C4-2B (cell line): ENCODE measurements at regions not wholly inside any gene's neighbourhood (a gene's known extent, or its start where the extent isn't known, plus 50 kb on each side); places are given as distances from the start of the nearest gene placed in this dataset.

Experiments used
- H3K27ac ChIP-seq: fragments of 450-650 bp; 2 replicates; pipeline ENCODE4 v1.5.1; 2017
- CTCF ChIP-seq: fragments of 450-650 bp; conservative IDR thresholded peaks from 2 replicates; pipeline ENCODE4 v1.5.1; 2017; ENCODE audit warnings: mild to moderate bottlenecking
- ZFX ChIP-seq: fragments of 450-650 bp; IDR thresholded peaks from 2 replicates; pipeline ENCODE4 v1.6.1; 2017

- no peak overlapping the region for H3K27ac ChIP-seq
- TF ChIP-seq ZFX (no peak), CTCF (no peak)
These were observed 71.9 kb upstream of the TOP1 start for GRCh38 chr20:40956542-40957264.

- TF ChIP-seq ZFX (no peak), CTCF (no peak)
- no peak overlapping the region for H3K27ac ChIP-seq
These were observed 71.3 kb upstream of the TOP1 start for GRCh38 chr20:40957265-40957760.

- TF ChIP-seq CTCF (no peak), ZFX (no peak)
- no peak overlapping the region for H3K27ac ChIP-seq
These were observed 70.0 kb upstream of the TOP1 start for GRCh38 chr20:40958598-40958997.

GRCh38 chr20:40959325-40960092 is 69.1 kb upstream of the TOP1 start:
- TF ChIP-seq ZFX (no peak), CTCF (no peak)
- H3K27ac ChIP-seq: peak overlapping the region; percentile 10; the same call in 1 of the 2 replicates

GRCh38 chr20:40960101-40960500 is 68.5 kb upstream of the TOP1 start:
- TF ChIP-seq CTCF: no peak
- TF ChIP-seq ZFX: no peak
- H3K27ac ChIP-seq: no peak overlapping the region

- no peak overlapping the region for H3K27ac ChIP-seq
- no peak for TF ChIP-seq ZFX
- TF ChIP-seq CTCF: no peak
These were observed 68.1 kb upstream of the TOP1 start for GRCh38 chr20:40960521-40960956.

GRCh38 chr20:40961176-40961575 is 67.4 kb upstream of the TOP1 start:
- no peak overlapping the region for H3K27ac ChIP-seq
- TF ChIP-seq ZFX (no peak), CTCF (no peak)
